GM23338 (cell line): ENCODE measurements at regions not wholly inside any gene's neighbourhood (a gene's known extent, or its start where the extent isn't known, plus 50 kb on each side); places are given as distances from the start of the nearest gene placed in this dataset.

Experiments used
- ATAC-seq: fragments of 200-7000 bp; cut with Tn5 transposase; 3 replicates; pipeline ENCODE4 v1.9.1; 2020
- DNase-seq: peaks from one replicate; pipeline ENCODE4 v3.0.0-alpha.2; 2015; ENCODE audit warnings: low spot score
- H2AFZ ChIP-seq: fragments of 200-600 bp; sonication (generic); 2 replicates; pipeline ENCODE4 v1.8.0; 2016; ENCODE audit warnings: antibody characterized with exemption, mild to moderate bottlenecking, moderate library complexity
- H3F3A ChIP-seq: fragments of 200-600 bp; sonication (generic); replicated peaks from 2 replicates; pipeline ENCODE4 v1.8.0; 2017; ENCODE audit warnings: antibody characterized with exemption, mixed run types, low read depth
- H3K27ac ChIP-seq: fragments of 200-600 bp; sonication (generic); 2 replicates; pipeline ENCODE4 v1.6.1; 2016; ENCODE audit warnings: low read depth
- H3K27me3 ChIP-seq: fragments of 200-600 bp; sonication (generic); 2 replicates; pipeline ENCODE4 v1.8.0; 2016; ENCODE audit warnings: mild to moderate bottlenecking, mixed run types, moderate library complexity; ENCODE audit not compliant: insufficient read depth
- H3K36me3 ChIP-seq: fragments of 200-600 bp; sonication (generic); 2 replicates; pipeline ENCODE4 v1.8.0; 2016; ENCODE audit warnings: mild to moderate bottlenecking; ENCODE audit not compliant: insufficient read depth
- H3K4me1 ChIP-seq: fragments of 200-600 bp; sonication (generic); 2 replicates; pipeline ENCODE4 v1.8.0; 2016; ENCODE audit warnings: mild to moderate bottlenecking, moderate library complexity; ENCODE audit not compliant: insufficient read depth
- H3K4me2 ChIP-seq: fragments of 200-600 bp; sonication (generic); 2 replicates; pipeline ENCODE4 v1.7.1; 2017; ENCODE audit warnings: mixed run types
- H3K4me3 ChIP-seq: fragments of 200-600 bp; sonication (generic); 2 replicates; pipeline ENCODE4 v1.6.1; 2016; ENCODE audit warnings: mixed run types
- H3K79me2 ChIP-seq: fragments of 200-600 bp; sonication (generic); replicated peaks from 2 replicates; pipeline ENCODE4 v1.8.0; 2017; ENCODE audit warnings: mild to moderate bottlenecking; ENCODE audit not compliant: insufficient read depth
- H3K9me2 ChIP-seq: fragments of 200-600 bp; sonication (generic); 2 replicates; pipeline ENCODE4 v1.8.0; 2017; ENCODE audit not compliant: insufficient read depth
- H4K20me1 ChIP-seq: fragments of 200-600 bp; sonication (generic); replicated peaks from 2 replicates; pipeline ENCODE4 v1.8.0; 2017; ENCODE audit warnings: mild to moderate bottlenecking; ENCODE audit not compliant: insufficient read depth
- H3K27ac Mint-ChIP-seq: 2 replicates; pipeline ENCODE4 v1.8.0; 2020; ENCODE audit warnings: inconsistent platforms, mild to moderate bottlenecking, moderate library complexity, mixed read lengths
- H3K27me3 Mint-ChIP-seq: 3 replicates; pipeline ENCODE4 v1.8.0; 2022; ENCODE audit warnings: low read depth, mild to moderate bottlenecking, moderate library complexity, mixed read lengths, inconsistent platforms; ENCODE audit not compliant: insufficient read depth, poor library complexity
- H3K36me3 Mint-ChIP-seq: 3 replicates; pipeline ENCODE4 v1.8.0; 2021; ENCODE audit warnings: low read depth, mild to moderate bottlenecking, inconsistent platforms, moderate library complexity, mixed read lengths
- H3K4me1 Mint-ChIP-seq: 3 replicates; pipeline ENCODE4 v1.8.0; 2020; ENCODE audit warnings: mild to moderate bottlenecking, inconsistent platforms, mixed read lengths
- H3K4me3 Mint-ChIP-seq: 3 replicates; pipeline ENCODE4 v1.8.0; 2021; ENCODE audit warnings: moderate library complexity, mild to moderate bottlenecking, inconsistent platforms, mixed read lengths
- H3K9me3 Mint-ChIP-seq: 3 replicates; pipeline ENCODE4 v1.8.0; 2020; ENCODE audit warnings: moderate library complexity, mild to moderate bottlenecking, inconsistent platforms, mixed read lengths
- CREB1 ChIP-seq: fragments of 250-450 bp; sonication (Bioruptor Pico); IDR thresholded peaks from 2 replicates; pipeline ENCODE4 v1.5.0; 2020; ENCODE audit warnings: low read depth, mild to moderate bottlenecking, moderate library complexity
- EZH2 ChIP-seq: fragments of 200-600 bp; sonication (generic); IDR thresholded peaks from one replicate; pipeline ENCODE4 v1.8.0; 2017; ENCODE audit warnings: antibody characterized with exemption, mild to moderate bottlenecking, low read depth; ENCODE audit not compliant: unreplicated experiment
- EZH2phosphoT487 ChIP-seq: fragments of 200-600 bp; sonication (generic); IDR thresholded peaks from one replicate; pipeline ENCODE4 v1.8.1; 2018; ENCODE audit warnings: antibody characterized with exemption; ENCODE audit not compliant: unreplicated experiment
- JUNB ChIP-seq: IDR thresholded peaks from one replicate; pipeline ENCODE4 v1.6.1; 2016; ENCODE audit warnings: antibody characterized with exemption; ENCODE audit not compliant: unreplicated experiment
- NANOG ChIP-seq: IDR thresholded peaks from 2 replicates; pipeline ENCODE4 v1.6.1; 2016; ENCODE audit warnings: antibody characterized with exemption, borderline replicate concordance
- POLR2AphosphoS5 ChIP-seq: IDR thresholded peaks from 2 replicates; pipeline ENCODE4 v1.6.1; 2016; ENCODE audit warnings: antibody characterized with exemption, low read depth
- STAT1 ChIP-seq: IDR thresholded peaks from one replicate; pipeline ENCODE4 v1.6.1; 2016; ENCODE audit warnings: antibody characterized with exemption; ENCODE audit not compliant: unreplicated experiment
- ZNF114 ChIP-seq: fragments of 250-450 bp; sonication (Bioruptor Pico); IDR thresholded peaks from 2 replicates; pipeline ENCODE4 v1.5.0; 2020; ENCODE audit warnings: mild to moderate bottlenecking, moderate library complexity
- ZNF331 ChIP-seq: fragments of 250-450 bp; sonication (Bioruptor Pico); IDR thresholded peaks from 2 replicates; pipeline ENCODE4 v1.5.0; 2020; ENCODE audit warnings: low read depth, mild to moderate bottlenecking, moderate library complexity
- TF ChIP-seq, protein P1 (sequence below): fragments of 250-450 bp; sonication (Bioruptor Pico); IDR thresholded peaks from 2 replicates; pipeline ENCODE4 v1.5.0; 2020; ENCODE audit warnings: mild to moderate bottlenecking, moderate library complexity
- TF ChIP-seq, protein P2 (sequence below), 2 experiments: fragments of 200-600 bp in 1 of 2; sonication (generic) in 1 of 2; conservative IDR thresholded peaks; 2 replicates each; pipeline versions ENCODE4 v1.5.1 to v1.6.1; 2016 to 2017; ENCODE audit warnings: antibody characterized with exemption in 2 of 2, low read depth in 2 of 2, mild to moderate bottlenecking in 2 of 2, moderate library complexity in 1 of 2
- TF ChIP-seq, protein P3 (sequence below): IDR thresholded peaks from 2 replicates; pipeline ENCODE4 v1.6.1; 2016; ENCODE audit warnings: antibody characterized with exemption
- TF ChIP-seq, protein P4 (sequence below): IDR thresholded peaks from one replicate; pipeline ENCODE4 v1.6.1; 2018; ENCODE audit warnings: antibody characterized with exemption; ENCODE audit not compliant: unreplicated experiment

DNA sequence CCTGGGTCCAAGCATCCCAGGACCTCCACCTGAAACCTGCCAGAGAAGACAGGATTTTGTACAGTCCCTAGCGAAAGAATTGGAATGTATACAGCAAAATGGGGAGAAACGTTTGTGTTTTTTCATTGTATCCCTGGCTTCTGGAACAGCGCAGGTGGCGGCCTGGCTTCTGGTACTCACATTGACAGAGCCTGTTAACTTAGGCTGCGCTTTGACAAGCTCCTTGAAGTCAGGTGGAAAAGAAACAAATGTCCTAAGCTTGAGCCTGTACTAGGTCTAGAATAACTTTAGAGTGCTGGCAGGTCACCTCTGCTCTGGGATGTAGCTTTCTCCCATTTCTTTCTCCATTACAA is 343.7 kb upstream of the KLF3 start:
- ATAC-seq: no peak; the same call in 2 of the 3 replicates
- Mint-ChIP-seq H3K27ac (no peak overlapping the region), H3K9me3 (peaks cover 11% of the 10 kb centered on the region; the same call in 2 of the 3 replicates), H3K27me3 (no peaks in the 10 kb centered on the region), H3K4me1 (peaks cover 16% of the 10 kb centered on the region), H3K36me3 (peaks cover 14% of the 10 kb centered on the region), H3K4me3 (no peak overlapping the region)
- Histone ChIP-seq H4K20me1 (no peaks in the 10 kb centered on the region), H3K79me2 (no peaks in the 10 kb centered on the region), H3K27ac (no peak overlapping the region), H3K9me2 (peaks cover 10% of the 10 kb centered on the region; the same call in 1 of the 2 replicates), H3K27me3 (no peaks in the 10 kb centered on the region), H3K36me3 (no peaks in the 10 kb centered on the region), H3F3A (no peaks in the 10 kb centered on the region), H3K4me3 (no peak overlapping the region), H3K4me1 (peaks cover 12% of the 10 kb centered on the region), H3K4me2 (no peak overlapping the region), H2AFZ (peak overlapping the region; percentile 67)
- no peak for DNase-seq
- TF ChIP-seq EZH2: no peak
- no peak for TF ChIP-seq STAT1
- TF ChIP-seq CREB1 (CRISPR knock-in tag): no peak
- TF ChIP-seq, protein P1, sequence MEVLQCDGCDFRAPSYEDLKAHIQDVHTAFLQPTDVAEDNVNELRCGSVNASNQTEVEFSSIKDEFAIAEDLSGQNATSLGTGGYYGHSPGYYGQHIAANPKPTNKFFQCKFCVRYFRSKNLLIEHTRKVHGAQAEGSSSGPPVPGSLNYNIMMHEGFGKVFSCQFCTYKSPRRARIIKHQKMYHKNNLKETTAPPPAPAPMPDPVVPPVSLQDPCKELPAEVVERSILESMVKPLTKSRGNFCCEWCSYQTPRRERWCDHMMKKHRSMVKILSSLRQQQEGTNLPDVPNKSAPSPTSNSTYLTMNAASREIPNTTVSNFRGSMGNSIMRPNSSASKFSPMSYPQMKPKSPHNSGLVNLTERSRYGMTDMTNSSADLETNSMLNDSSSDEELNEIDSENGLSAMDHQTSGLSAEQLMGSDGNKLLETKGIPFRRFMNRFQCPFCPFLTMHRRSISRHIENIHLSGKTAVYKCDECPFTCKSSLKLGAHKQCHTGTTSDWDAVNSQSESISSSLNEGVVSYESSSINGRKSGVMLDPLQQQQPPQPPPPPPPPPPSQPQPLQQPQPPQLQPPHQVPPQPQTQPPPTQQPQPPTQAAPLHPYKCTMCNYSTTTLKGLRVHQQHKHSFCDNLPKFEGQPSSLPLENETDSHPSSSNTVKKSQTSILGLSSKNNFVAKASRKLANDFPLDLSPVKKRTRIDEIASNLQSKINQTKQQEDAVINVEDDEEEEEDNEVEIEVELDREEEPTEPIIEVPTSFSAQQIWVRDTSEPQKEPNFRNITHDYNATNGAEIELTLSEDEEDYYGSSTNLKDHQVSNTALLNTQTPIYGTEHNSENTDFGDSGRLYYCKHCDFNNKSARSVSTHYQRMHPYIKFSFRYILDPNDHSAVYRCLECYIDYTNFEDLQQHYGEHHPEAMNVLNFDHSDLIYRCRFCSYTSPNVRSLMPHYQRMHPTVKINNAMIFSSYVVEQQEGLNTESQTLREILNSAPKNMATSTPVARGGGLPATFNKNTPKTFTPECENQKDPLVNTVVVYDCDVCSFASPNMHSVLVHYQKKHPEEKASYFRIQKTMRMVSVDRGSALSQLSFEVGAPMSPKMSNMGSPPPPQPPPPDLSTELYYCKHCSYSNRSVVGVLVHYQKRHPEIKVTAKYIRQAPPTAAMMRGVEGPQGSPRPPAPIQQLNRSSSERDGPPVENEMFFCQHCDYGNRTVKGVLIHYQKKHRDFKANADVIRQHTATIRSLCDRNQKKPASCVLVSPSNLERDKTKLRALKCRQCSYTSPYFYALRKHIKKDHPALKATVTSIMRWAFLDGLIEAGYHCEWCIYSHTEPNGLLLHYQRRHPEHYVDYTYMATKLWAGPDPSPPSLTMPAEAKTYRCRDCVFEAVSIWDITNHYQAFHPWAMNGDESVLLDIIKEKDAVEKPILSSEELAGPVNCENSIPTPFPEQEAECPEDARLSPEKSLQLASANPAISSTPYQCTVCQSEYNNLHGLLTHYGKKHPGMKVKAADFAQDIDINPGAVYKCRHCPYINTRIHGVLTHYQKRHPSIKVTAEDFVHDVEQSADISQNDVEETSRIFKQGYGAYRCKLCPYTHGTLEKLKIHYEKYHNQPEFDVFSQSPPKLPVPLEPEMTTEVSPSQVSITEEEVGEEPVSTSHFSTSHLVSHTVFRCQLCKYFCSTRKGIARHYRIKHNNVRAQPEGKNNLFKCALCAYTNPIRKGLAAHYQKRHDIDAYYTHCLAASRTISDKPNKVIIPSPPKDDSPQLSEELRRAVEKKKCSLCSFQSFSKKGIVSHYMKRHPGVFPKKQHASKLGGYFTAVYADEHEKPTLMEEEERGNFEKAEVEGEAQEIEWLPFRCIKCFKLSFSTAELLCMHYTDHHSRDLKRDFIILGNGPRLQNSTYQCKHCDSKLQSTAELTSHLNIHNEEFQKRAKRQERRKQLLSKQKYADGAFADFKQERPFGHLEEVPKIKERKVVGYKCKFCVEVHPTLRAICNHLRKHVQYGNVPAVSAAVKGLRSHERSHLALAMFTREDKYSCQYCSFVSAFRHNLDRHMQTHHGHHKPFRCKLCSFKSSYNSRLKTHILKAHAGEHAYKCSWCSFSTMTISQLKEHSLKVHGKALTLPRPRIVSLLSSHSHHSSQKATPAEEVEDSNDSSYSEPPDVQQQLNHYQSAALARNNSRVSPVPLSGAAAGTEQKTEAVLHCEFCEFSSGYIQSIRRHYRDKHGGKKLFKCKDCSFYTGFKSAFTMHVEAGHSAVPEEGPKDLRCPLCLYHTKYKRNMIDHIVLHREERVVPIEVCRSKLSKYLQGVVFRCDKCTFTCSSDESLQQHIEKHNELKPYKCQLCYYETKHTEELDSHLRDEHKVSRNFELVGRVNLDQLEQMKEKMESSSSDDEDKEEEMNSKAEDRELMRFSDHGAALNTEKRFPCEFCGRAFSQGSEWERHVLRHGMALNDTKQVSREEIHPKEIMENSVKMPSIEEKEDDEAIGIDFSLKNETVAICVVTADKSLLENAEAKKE (CRISPR knock-in tag): no peak
- TF ChIP-seq, protein P2, sequence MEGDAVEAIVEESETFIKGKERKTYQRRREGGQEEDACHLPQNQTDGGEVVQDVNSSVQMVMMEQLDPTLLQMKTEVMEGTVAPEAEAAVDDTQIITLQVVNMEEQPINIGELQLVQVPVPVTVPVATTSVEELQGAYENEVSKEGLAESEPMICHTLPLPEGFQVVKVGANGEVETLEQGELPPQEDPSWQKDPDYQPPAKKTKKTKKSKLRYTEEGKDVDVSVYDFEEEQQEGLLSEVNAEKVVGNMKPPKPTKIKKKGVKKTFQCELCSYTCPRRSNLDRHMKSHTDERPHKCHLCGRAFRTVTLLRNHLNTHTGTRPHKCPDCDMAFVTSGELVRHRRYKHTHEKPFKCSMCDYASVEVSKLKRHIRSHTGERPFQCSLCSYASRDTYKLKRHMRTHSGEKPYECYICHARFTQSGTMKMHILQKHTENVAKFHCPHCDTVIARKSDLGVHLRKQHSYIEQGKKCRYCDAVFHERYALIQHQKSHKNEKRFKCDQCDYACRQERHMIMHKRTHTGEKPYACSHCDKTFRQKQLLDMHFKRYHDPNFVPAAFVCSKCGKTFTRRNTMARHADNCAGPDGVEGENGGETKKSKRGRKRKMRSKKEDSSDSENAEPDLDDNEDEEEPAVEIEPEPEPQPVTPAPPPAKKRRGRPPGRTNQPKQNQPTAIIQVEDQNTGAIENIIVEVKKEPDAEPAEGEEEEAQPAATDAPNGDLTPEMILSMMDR (conservative IDR thresholded peaks at IDR 0.05; ENCODE audit: low read depth in 2 of 2): no peak
- TF ChIP-seq POLR2AphosphoS5: no peak
- no peak for TF ChIP-seq EZH2phosphoT487
- TF ChIP-seq, protein P3, sequence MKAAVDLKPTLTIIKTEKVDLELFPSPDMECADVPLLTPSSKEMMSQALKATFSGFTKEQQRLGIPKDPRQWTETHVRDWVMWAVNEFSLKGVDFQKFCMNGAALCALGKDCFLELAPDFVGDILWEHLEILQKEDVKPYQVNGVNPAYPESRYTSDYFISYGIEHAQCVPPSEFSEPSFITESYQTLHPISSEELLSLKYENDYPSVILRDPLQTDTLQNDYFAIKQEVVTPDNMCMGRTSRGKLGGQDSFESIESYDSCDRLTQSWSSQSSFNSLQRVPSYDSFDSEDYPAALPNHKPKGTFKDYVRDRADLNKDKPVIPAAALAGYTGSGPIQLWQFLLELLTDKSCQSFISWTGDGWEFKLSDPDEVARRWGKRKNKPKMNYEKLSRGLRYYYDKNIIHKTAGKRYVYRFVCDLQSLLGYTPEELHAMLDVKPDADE: no peak
- no peak for TF ChIP-seq ZNF331 (CRISPR knock-in tag)
- TF ChIP-seq, protein P4, sequence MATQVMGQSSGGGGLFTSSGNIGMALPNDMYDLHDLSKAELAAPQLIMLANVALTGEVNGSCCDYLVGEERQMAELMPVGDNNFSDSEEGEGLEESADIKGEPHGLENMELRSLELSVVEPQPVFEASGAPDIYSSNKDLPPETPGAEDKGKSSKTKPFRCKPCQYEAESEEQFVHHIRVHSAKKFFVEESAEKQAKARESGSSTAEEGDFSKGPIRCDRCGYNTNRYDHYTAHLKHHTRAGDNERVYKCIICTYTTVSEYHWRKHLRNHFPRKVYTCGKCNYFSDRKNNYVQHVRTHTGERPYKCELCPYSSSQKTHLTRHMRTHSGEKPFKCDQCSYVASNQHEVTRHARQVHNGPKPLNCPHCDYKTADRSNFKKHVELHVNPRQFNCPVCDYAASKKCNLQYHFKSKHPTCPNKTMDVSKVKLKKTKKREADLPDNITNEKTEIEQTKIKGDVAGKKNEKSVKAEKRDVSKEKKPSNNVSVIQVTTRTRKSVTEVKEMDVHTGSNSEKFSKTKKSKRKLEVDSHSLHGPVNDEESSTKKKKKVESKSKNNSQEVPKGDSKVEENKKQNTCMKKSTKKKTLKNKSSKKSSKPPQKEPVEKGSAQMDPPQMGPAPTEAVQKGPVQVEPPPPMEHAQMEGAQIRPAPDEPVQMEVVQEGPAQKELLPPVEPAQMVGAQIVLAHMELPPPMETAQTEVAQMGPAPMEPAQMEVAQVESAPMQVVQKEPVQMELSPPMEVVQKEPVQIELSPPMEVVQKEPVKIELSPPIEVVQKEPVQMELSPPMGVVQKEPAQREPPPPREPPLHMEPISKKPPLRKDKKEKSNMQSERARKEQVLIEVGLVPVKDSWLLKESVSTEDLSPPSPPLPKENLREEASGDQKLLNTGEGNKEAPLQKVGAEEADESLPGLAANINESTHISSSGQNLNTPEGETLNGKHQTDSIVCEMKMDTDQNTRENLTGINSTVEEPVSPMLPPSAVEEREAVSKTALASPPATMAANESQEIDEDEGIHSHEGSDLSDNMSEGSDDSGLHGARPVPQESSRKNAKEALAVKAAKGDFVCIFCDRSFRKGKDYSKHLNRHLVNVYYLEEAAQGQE: no peak
- no peak for TF ChIP-seq NANOG
- TF ChIP-seq JUNB: no peak
- no peak for TF ChIP-seq ZNF114 (CRISPR knock-in tag)
